Astrocyte (in vitro differentiated cells and primary cell): ENCODE measurements at regions not wholly inside any gene's neighbourhood (a gene's known extent, or its start where the extent isn't known, plus 50 kb on each side); places are given as distances from the start of the nearest gene placed in this dataset.

Source experiments
- DNase-seq: peaks from one replicate; pipeline ENCODE4 v3.0.0-alpha.2; 2010; ENCODE audit warnings: low read depth
- FAIRE-seq: peaks from 2 replicates; lab custom pipeline; 2011; peaks lifted over from hg19 to GRCh38; lab: Jason Lieb, UNC
- H2AFZ ChIP-seq: 2 replicates; pipeline ENCODE4 v1.6.0; 2012; ENCODE audit warnings: low read depth, low read length, inconsistent platforms
- H3K27ac ChIP-seq: 2 replicates; pipeline ENCODE4 v1.5.1; 2011; ENCODE audit warnings: low read depth, low read length, inconsistent platforms
- H3K27me3 ChIP-seq: 2 replicates; pipeline ENCODE4 v1.6.0; 2011; ENCODE audit warnings: low read length, inconsistent platforms; ENCODE audit not compliant: insufficient read depth
- H3K36me3 ChIP-seq: 2 replicates; pipeline ENCODE4 v1.5.1; 2011; ENCODE audit warnings: low read length, inconsistent platforms; ENCODE audit not compliant: insufficient read depth
- H3K4me1 ChIP-seq: 2 replicates; pipeline ENCODE4 v1.5.1; 2011; ENCODE audit warnings: low read length, inconsistent platforms; ENCODE audit not compliant: insufficient read depth
- H3K4me2 ChIP-seq: 2 replicates; pipeline ENCODE4 v1.6.0; 2012; ENCODE audit warnings: low read length, inconsistent platforms
- H3K4me3 ChIP-seq: 2 replicates; pipeline ENCODE4 v1.5.1; 2011; ENCODE audit warnings: low read depth, mild to moderate bottlenecking, low read length, inconsistent platforms; ENCODE audit not compliant: insufficient read depth
- H3K79me2 ChIP-seq: 2 replicates; pipeline ENCODE4 v1.6.0; 2012; ENCODE audit warnings: mild to moderate bottlenecking, low read length, inconsistent platforms; ENCODE audit not compliant: insufficient read depth
- H3K9ac ChIP-seq: 2 replicates; pipeline ENCODE4 v1.6.0; 2012; ENCODE audit warnings: mild to moderate bottlenecking, low read length, inconsistent platforms
- H3K9me3 ChIP-seq: 2 replicates; pipeline ENCODE4 v1.5.1; 2012; ENCODE audit warnings: low read depth, mild to moderate bottlenecking, low read length, inconsistent platforms; ENCODE audit not compliant: insufficient read depth
- H4K20me1 ChIP-seq: 2 replicates; pipeline ENCODE4 v1.6.0; 2012; ENCODE audit warnings: low read length, inconsistent platforms; ENCODE audit not compliant: insufficient read depth
- H3K27ac Mint-ChIP-seq: one replicate; pipeline ENCODE4 v1.8.0; 2021; ENCODE audit warnings: mild to moderate bottlenecking, mixed read lengths; ENCODE audit not compliant: unreplicated experiment
- H3K27me3 Mint-ChIP-seq: one replicate; pipeline ENCODE4 v1.8.0; 2021; ENCODE audit warnings: low read depth, mixed read lengths; ENCODE audit not compliant: unreplicated experiment
- H3K36me3 Mint-ChIP-seq: one replicate; pipeline ENCODE4 v1.8.0; 2021; ENCODE audit warnings: low read depth, mixed read lengths; ENCODE audit not compliant: unreplicated experiment
- H3K4me1 Mint-ChIP-seq: one replicate; pipeline ENCODE4 v1.8.0; 2021; ENCODE audit warnings: low read depth, mixed read lengths; ENCODE audit not compliant: unreplicated experiment
- H3K4me3 Mint-ChIP-seq: one replicate; pipeline ENCODE4 v1.8.0; 2021; ENCODE audit warnings: mild to moderate bottlenecking, moderate library complexity, mixed read lengths; ENCODE audit not compliant: unreplicated experiment
- H3K9me3 Mint-ChIP-seq: one replicate; pipeline ENCODE4 v1.8.0; 2021; ENCODE audit warnings: mild to moderate bottlenecking, mixed read lengths; ENCODE audit not compliant: unreplicated experiment
- EZH2 ChIP-seq: IDR thresholded peaks from 2 replicates; pipeline ENCODE4 v1.6.1; 2012; ENCODE audit warnings: mild to moderate bottlenecking, low read length, inconsistent platforms; ENCODE audit not compliant: insufficient read depth
- TF ChIP-seq, protein P1 (sequence below): IDR thresholded peaks from 2 replicates; pipeline ENCODE4 v1.5.1; 2011; ENCODE audit warnings: low read depth, mild to moderate bottlenecking, inconsistent platforms, low read length, moderate library complexity; ENCODE audit not compliant: insufficient read depth

DNA sequence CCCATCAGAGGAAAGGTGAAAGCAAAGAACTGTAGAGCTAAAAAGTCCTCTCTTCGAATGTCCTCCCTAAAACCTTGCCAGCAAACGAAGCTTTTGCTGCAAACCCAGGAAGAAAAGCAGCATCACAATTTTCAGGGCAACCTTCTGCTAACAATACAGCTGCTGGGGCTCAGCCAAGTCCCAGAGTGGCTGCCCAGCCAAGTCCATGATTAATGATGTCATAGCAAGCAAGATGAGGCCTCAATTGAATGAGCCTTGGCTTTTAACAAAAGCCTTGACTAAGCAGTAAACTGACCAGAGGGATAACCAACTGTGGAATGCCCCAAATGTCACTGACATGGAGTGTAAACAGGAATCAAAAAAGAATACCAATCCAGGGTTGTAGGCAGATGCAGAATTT, 342.7 kb downstream of the PMP22 start:
- H3K9me3 Mint-ChIP-seq, result no peaks in the 10 kb centered on the region
- peaks cover 12% of the 10 kb centered on the region for H3K4me1 ChIP-seq
- H3K36me3 Mint-ChIP-seq, result no peaks in the 10 kb centered on the region
- H3K4me2 ChIP-seq, result no peak overlapping the region
- no peak overlapping the region for H3K4me3 Mint-ChIP-seq
- no peak for DNase-seq
- H4K20me1 ChIP-seq, result no peaks in the 10 kb centered on the region
- no peak overlapping the region for H3K27ac ChIP-seq
- peaks cover 4% of the 10 kb centered on the region for H3K27me3 ChIP-seq
- TF ChIP-seq, protein P1, sequence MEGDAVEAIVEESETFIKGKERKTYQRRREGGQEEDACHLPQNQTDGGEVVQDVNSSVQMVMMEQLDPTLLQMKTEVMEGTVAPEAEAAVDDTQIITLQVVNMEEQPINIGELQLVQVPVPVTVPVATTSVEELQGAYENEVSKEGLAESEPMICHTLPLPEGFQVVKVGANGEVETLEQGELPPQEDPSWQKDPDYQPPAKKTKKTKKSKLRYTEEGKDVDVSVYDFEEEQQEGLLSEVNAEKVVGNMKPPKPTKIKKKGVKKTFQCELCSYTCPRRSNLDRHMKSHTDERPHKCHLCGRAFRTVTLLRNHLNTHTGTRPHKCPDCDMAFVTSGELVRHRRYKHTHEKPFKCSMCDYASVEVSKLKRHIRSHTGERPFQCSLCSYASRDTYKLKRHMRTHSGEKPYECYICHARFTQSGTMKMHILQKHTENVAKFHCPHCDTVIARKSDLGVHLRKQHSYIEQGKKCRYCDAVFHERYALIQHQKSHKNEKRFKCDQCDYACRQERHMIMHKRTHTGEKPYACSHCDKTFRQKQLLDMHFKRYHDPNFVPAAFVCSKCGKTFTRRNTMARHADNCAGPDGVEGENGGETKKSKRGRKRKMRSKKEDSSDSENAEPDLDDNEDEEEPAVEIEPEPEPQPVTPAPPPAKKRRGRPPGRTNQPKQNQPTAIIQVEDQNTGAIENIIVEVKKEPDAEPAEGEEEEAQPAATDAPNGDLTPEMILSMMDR, result no peak
- TF ChIP-seq EZH2, result no peak
- no peak overlapping the region for H3K27ac Mint-ChIP-seq
- FAIRE-seq, result no peak
- no peak overlapping the region for H3K4me3 ChIP-seq
- no peak overlapping the region for H2AFZ ChIP-seq
- no peaks in the 10 kb centered on the region for H3K79me2 ChIP-seq
- peaks cover 3% of the 10 kb centered on the region for H3K27me3 Mint-ChIP-seq
- H3K4me1 Mint-ChIP-seq, result peaks cover 10% of the 10 kb centered on the region
- no peaks in the 10 kb centered on the region for H3K9me3 ChIP-seq
- no peaks in the 10 kb centered on the region for H3K36me3 ChIP-seq
- H3K9ac ChIP-seq, result no peak overlapping the region

DNA sequence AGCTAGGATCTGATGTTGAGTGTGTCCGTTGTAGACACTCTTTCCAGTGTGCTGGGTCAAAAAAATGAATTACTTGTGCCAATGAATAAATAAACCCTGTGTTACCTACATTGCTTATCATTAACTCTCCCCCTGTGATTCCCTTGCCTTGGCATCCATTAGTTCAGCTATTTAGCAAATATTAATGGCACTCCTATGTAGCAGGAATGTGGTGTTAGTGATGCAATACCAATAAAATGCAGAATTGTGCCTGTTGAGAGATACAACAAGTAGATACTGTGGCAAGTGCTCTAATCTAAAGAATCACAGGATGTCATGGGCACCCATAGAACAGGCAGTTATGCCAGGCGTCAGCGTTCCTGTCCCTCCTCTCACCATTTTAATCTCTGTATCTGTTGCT, 343.2 kb downstream of the PMP22 start:
- H3K36me3 ChIP-seq, result no peaks in the 10 kb centered on the region
- no peak overlapping the region for H3K9ac ChIP-seq
- no peak overlapping the region for H3K4me3 ChIP-seq
- DNase-seq (no peak), FAIRE-seq (no peak)
- H4K20me1 ChIP-seq, result no peaks in the 10 kb centered on the region
- no peak overlapping the region for H2AFZ ChIP-seq
- H3K9me3 Mint-ChIP-seq, result no peaks in the 10 kb centered on the region
- peaks cover 12% of the 10 kb centered on the region for H3K4me1 ChIP-seq
- no peaks in the 10 kb centered on the region for H3K9me3 ChIP-seq
- TF ChIP-seq EZH2, result no peak
- TF ChIP-seq, protein P1, result no peak
- peaks cover 3% of the 10 kb centered on the region for H3K27me3 Mint-ChIP-seq
- no peak overlapping the region for H3K4me2 ChIP-seq
- no peaks in the 10 kb centered on the region for H3K36me3 Mint-ChIP-seq
- no peaks in the 10 kb centered on the region for H3K79me2 ChIP-seq
- H3K4me3 Mint-ChIP-seq, result no peak overlapping the region
- H3K27me3 ChIP-seq, result peaks cover 4% of the 10 kb centered on the region
- H3K27ac Mint-ChIP-seq, result no peak overlapping the region
- H3K27ac ChIP-seq, result no peak overlapping the region
- peaks cover 10% of the 10 kb centered on the region for H3K4me1 Mint-ChIP-seq

DNA sequence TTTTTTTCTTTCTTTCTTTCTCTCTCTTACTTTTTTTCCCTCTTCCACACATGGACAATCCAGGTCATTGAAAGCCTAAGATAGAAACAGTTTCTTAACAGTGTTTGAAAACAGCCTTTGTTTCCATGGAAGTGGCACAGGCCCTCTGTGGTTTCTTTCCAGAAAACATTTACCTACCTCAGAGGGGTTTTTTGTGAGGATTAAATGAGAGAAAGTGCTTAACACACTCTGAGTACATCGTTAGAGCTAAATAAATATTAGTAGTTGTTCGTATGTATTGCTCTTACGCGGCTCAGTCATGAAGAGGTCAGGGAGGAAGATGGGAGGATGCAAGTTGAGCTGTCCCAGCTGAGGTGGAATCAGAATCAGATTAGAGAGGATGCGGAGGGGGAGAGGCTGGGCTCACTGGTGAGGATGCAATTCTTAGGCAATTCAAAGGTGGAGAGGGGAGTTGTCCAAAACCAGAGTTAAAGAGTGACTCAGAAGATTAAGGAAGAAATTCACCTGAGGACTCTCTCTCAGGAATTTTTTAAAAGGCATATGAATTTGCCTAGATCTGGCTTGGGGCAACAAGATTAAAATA, 345.4 kb downstream of the PMP22 start:
- no peak for DNase-seq
- no peak overlapping the region for H3K27ac ChIP-seq
- Mint-ChIP-seq H3K36me3 (no peaks in the 10 kb centered on the region), H3K9me3 (peaks cover 2% of the 10 kb centered on the region), H3K4me1 (peaks cover 10% of the 10 kb centered on the region), H3K4me3 (no peak overlapping the region), H3K27me3 (no peaks in the 10 kb centered on the region), H3K27ac (no peak overlapping the region)
- TF ChIP-seq, protein P1, result no peak
- TF ChIP-seq EZH2, result no peak
- H3K9me3 ChIP-seq, result no peaks in the 10 kb centered on the region
- peak overlapping the region; percentile 5 for H3K4me2 ChIP-seq
- H4K20me1 ChIP-seq, result no peaks in the 10 kb centered on the region
- no peak overlapping the region for H2AFZ ChIP-seq
- H3K36me3 ChIP-seq, result no peaks in the 10 kb centered on the region
- no peak overlapping the region for H3K4me3 ChIP-seq
- peaks cover 12% of the 10 kb centered on the region for H3K4me1 ChIP-seq
- no peak overlapping the region for H3K9ac ChIP-seq
- no peaks in the 10 kb centered on the region for H3K79me2 ChIP-seq
- H3K27me3 ChIP-seq, result peaks cover 4% of the 10 kb centered on the region
- no peak for FAIRE-seq
